ENCODE measurements at regions not wholly inside any gene's neighbourhood (a gene's known extent, or its start where the extent isn't known, plus 50 kb on each side); places are given as distances from the start of the nearest gene placed in this dataset.

GRCh38 chr2:168336786-168337388 is 89.5 kb upstream of the STK39 start:
- TF ChIP-seq, protein P1, sequence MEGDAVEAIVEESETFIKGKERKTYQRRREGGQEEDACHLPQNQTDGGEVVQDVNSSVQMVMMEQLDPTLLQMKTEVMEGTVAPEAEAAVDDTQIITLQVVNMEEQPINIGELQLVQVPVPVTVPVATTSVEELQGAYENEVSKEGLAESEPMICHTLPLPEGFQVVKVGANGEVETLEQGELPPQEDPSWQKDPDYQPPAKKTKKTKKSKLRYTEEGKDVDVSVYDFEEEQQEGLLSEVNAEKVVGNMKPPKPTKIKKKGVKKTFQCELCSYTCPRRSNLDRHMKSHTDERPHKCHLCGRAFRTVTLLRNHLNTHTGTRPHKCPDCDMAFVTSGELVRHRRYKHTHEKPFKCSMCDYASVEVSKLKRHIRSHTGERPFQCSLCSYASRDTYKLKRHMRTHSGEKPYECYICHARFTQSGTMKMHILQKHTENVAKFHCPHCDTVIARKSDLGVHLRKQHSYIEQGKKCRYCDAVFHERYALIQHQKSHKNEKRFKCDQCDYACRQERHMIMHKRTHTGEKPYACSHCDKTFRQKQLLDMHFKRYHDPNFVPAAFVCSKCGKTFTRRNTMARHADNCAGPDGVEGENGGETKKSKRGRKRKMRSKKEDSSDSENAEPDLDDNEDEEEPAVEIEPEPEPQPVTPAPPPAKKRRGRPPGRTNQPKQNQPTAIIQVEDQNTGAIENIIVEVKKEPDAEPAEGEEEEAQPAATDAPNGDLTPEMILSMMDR (conservative IDR thresholded peaks at IDR 0.05; ENCODE audit: low read depth) = peak; percentile 30
- DNase-seq (ENCODE audit: low spot score) = peak; percentile 71
- H3K27ac ChIP-seq = no peak overlapping the region
- POLR2A ChIA-PET (ENCODE audit: low non-redundant PET) = no interaction called here
- CTCF ChIA-PET = interaction anchor here (0.6 to 1.6 kb wide), 10 partner anchors 10 to 576 kb away, joined by 3 to 6 read pairs (median 3); partner anchors contain the start of gene CERS6

- no peak overlapping the region for H3K27ac ChIP-seq
- TF ChIP-seq, protein P1 (conservative IDR thresholded peaks at IDR 0.05; ENCODE audit: low read depth) = no peak
- ChIA-PET CTCF (interaction anchor here (0.6 kb wide), 1 partner anchor 583 kb away, joined by 3 read pairs; no protein-coding TSS in a partner anchor), POLR2A (ENCODE audit: low non-redundant PET) (no interaction called here)
- no peak for DNase-seq (ENCODE audit: low spot score)
These were observed 90.9 kb upstream of the STK39 start for GRCh38 chr2:168338292-168338691.

- ChIA-PET CTCF (interaction anchor here (0.6 kb wide), 1 partner anchor 582 kb away, joined by 3 read pairs; no protein-coding TSS in a partner anchor), POLR2A (ENCODE audit: low non-redundant PET) (no interaction called here)
- TF ChIP-seq, protein P1 (conservative IDR thresholded peaks at IDR 0.05; ENCODE audit: low read depth) = no peak
- DNase-seq (ENCODE audit: low spot score) = no peak
- no peak overlapping the region for H3K27ac ChIP-seq
These were observed 91.5 kb upstream of the STK39 start for GRCh38 chr2:168338803-168339437.

DNA sequence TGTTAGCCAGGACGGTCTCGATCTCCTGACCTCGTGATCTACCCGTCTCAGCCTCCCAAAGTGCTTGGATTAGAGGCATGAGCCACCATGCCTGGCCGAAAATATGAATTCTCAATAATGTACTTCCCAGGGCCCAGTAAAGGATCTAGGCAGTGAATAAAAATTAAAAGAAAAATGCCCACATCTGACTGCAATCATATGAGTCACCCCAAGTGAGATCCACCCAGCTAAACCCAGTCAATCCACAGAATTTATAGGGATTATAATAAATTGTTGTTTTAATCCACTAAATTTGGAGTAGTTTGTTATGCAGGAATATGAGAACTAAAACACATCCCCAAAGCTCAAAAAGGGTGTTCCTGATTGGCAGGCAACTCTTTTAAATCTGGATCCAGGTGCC is 93.5 kb upstream of the STK39 start:
- CTCF ChIA-PET = interaction anchor here (0.6 kb wide), 1 partner anchor 1391 kb away, joined by 4 read pairs; no protein-coding TSS in a partner anchor
- H3K27ac ChIP-seq = no peak overlapping the region
- DNase-seq (ENCODE audit: low spot score) = no peak
- POLR2A ChIA-PET (ENCODE audit: low non-redundant PET) = no interaction called here
- TF ChIP-seq, protein P1 (conservative IDR thresholded peaks at IDR 0.05; ENCODE audit: low read depth) = no peak

DNA sequence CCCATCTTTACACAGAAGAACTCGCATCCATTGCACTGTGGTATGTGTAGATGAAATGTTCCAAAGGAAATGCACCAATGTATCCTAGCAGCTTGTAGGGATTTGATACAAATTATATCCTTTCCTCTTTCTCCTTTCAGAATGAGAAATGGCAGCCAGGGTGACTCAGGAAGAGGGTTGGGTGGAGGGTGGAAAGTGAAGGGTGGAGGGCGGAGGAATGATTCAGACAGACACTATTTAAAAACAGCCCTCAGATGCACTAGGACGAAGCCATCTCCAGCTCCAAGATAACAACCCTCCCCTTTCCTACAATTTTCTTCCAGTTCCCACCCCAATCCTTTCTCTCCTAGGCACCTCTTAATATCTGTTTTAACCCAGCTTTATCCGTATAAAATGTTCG is 96.2 kb upstream of the STK39 start:
- POLR2A ChIA-PET (ENCODE audit: low non-redundant PET) = no interaction called here
- DNase-seq (ENCODE audit: low spot score) = peak; percentile 39
- TF ChIP-seq, protein P1 (conservative IDR thresholded peaks at IDR 0.05; ENCODE audit: low read depth) = no peak
- CTCF ChIA-PET = interaction anchor here (0.6 kb wide), 1 partner anchor 578 kb away, joined by 5 read pairs; no protein-coding TSS in a partner anchor
- no peak overlapping the region for H3K27ac ChIP-seq

DNA sequence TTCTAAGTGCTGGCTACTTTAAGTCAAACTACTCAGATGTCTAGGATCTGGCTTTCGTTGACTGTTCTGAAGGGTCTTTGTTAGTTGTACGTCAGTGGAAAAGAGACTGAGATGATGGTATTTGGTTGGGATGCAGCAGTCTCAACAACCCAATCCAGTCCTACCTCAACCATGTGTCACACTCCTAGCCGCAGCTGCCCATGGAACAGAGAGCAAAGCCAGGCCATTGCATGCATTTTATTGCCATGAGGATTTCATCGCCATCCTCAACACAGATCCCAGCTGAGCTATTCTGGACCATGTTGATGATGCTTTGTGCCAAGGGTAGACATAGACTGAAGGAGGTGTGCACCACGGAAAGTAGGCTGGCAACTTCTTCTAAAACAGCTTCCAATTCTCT is 97.3 kb upstream of the STK39 start:
- DNase-seq (ENCODE audit: low spot score) = no peak
- no peak overlapping the region for H3K27ac ChIP-seq
- POLR2A ChIA-PET (ENCODE audit: low non-redundant PET) = no interaction called here
- TF ChIP-seq, protein P1 (conservative IDR thresholded peaks at IDR 0.05; ENCODE audit: low read depth) = no peak
- CTCF ChIA-PET = interaction anchor here (0.7 kb wide), 1 partner anchor 153 kb away, joined by 3 read pairs; no protein-coding TSS in a partner anchor
